Neural cell (in vitro differentiated cells): ENCODE measurements at regions not wholly inside any gene's neighbourhood (a gene's known extent, or its start where the extent isn't known, plus 50 kb on each side); places are given as distances from the start of the nearest gene placed in this dataset.

Experiments
- CTCF ChIP-seq: fragments of 450-650 bp; IDR thresholded peaks from 2 replicates; pipeline ENCODE4 v1.5.1; 2014; ENCODE audit warnings: antibody characterized with exemption, mild to moderate bottlenecking, moderate library complexity; ENCODE audit not compliant: poor library complexity, severe bottlenecking
- EZH2 ChIP-seq: fragments of 200-600, 300-800 bp; shearing (Covaris generic), sonication (generic); IDR thresholded peaks from 2 replicates; pipeline ENCODE4 v1.6.1; 2014; ENCODE audit warnings: antibody characterized with exemption, low read length, borderline replicate concordance, mild to moderate bottlenecking; ENCODE audit not compliant: insufficient read depth, poor library complexity, severe bottlenecking
- POLR2AphosphoS5 ChIP-seq: IDR thresholded peaks from 2 replicates; pipeline ENCODE4 v1.6.1; 2012
- SMC3 ChIP-seq: fragments of 450-650 bp; conservative IDR thresholded peaks from 2 replicates; pipeline ENCODE4 v1.6.1; 2014; ENCODE audit warnings: antibody characterized with exemption, mild to moderate bottlenecking, moderate library complexity; ENCODE audit not compliant: poor library complexity
- TAF1 ChIP-seq: IDR thresholded peaks from 2 replicates; pipeline ENCODE4 v1.6.1; 2012; ENCODE audit warnings: low read depth

- TF ChIP-seq CTCF (no peak), EZH2 (no peak), POLR2AphosphoS5 (no peak), TAF1 (no peak), SMC3 (no peak)
Observed at GRCh38 chr10:3987143-3987974, 202.3 kb upstream of the KLF6 start.
